Prostate gland (tissue), 2 donors: ENCODE measurements at regions not wholly inside any gene's neighbourhood (a gene's known extent, or its start where the extent isn't known, plus 50 kb on each side); places are given as distances from the start of the nearest gene placed in this dataset.

Source experiments
- POLR2A ChIP-seq: fragments of 450-650 bp; IDR thresholded peaks from one replicate; pipeline ENCODE4 v1.6.1; 2016; ENCODE audit warnings: antibody characterized with exemption, mild to moderate bottlenecking
- TF ChIP-seq, protein P1 (sequence below), 4 experiments: fragments of 200-600 bp in 2 of 4; fragments of 450-650 bp in 2 of 4; sonication (generic) in 2 of 4; IDR thresholded peaks; 1 replicate in 3 of 4; 2 replicates in 1 of 4; pipeline ENCODE4 v1.5.1; 2016 to 2019; ENCODE audit warnings: antibody characterized with exemption in 4 of 4, mild to moderate bottlenecking in 2 of 4, moderate library complexity in 2 of 4

GRCh38 chr9:11457825-11458790 lies 845.3 kb upstream of the PTPRD start:
- TF ChIP-seq, protein P1, sequence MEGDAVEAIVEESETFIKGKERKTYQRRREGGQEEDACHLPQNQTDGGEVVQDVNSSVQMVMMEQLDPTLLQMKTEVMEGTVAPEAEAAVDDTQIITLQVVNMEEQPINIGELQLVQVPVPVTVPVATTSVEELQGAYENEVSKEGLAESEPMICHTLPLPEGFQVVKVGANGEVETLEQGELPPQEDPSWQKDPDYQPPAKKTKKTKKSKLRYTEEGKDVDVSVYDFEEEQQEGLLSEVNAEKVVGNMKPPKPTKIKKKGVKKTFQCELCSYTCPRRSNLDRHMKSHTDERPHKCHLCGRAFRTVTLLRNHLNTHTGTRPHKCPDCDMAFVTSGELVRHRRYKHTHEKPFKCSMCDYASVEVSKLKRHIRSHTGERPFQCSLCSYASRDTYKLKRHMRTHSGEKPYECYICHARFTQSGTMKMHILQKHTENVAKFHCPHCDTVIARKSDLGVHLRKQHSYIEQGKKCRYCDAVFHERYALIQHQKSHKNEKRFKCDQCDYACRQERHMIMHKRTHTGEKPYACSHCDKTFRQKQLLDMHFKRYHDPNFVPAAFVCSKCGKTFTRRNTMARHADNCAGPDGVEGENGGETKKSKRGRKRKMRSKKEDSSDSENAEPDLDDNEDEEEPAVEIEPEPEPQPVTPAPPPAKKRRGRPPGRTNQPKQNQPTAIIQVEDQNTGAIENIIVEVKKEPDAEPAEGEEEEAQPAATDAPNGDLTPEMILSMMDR (IDR thresholded peaks at IDR 0.05) = no peak
- no peak for TF ChIP-seq POLR2A
